IMR-90 (cell line): ENCODE measurements at regions not wholly inside any gene's neighbourhood (a gene's known extent, or its start where the extent isn't known, plus 50 kb on each side); places are given as distances from the start of the nearest gene placed in this dataset.

ENCODE experiments used
- ATAC-seq: fragments of 200-7000 bp; cut with Tn5 transposase; 2 replicates; pipeline ENCODE4 v1.9.1; 2020; ENCODE audit warnings: low read depth, mild to moderate bottlenecking, moderate library complexity
- BruUV-seq: library from RNA; stranded (reverse); fragments of 400-500 nt; replicated peaks from 2 replicates; lab custom pipeline; 2021; lab: Mats Ljungman, UMichigan
- CTCF ChIA-PET: fragments of 300-600 bp; formaldehyde crosslinking; extraction: SDS; loops from one replicate; lab custom pipeline; 2021; ENCODE audit warnings: antibody characterized with exemption; lab: Yijun Ruan, JAX
- POLR2A ChIA-PET: fragments of 300-600 bp; sonication (Branson Sonifier 250); formaldehyde crosslinking; loops from one replicate; lab custom pipeline; 2022; ENCODE audit warnings: antibody characterized with exemption; ENCODE audit not compliant: unreplicated experiment; lab: Charles Lee
- DNase-seq: peaks from one replicate; pipeline ENCODE4 v3.0.0; 2013
- H2AFZ ChIP-seq: replicated peaks from 2 replicates; pipeline ENCODE3; 2013; ENCODE audit warnings: low read length, mild to moderate bottlenecking; ENCODE audit not compliant: poor library complexity
- H2AK5ac ChIP-seq: 2 replicates; pipeline ENCODE4 v1.6.1; 2013; ENCODE audit warnings: low read depth, low read length, inconsistent platforms
- H2AK9ac ChIP-seq: replicated peaks from 2 replicates; pipeline ENCODE3; 2013; ENCODE audit warnings: mild to moderate bottlenecking, low read depth, low read length, moderate library complexity; ENCODE audit not compliant: poor library complexity
- H2BK120ac ChIP-seq: 2 replicates; pipeline ENCODE4 v1.6.1; 2013; ENCODE audit warnings: low read depth, low read length, inconsistent platforms
- H2BK15ac ChIP-seq: 3 replicates; pipeline ENCODE4 v1.6.1; 2013; ENCODE audit warnings: low read depth, low read length, inconsistent platforms
- H2BK20ac ChIP-seq: 2 replicates; pipeline ENCODE4 v1.6.1; 2013; ENCODE audit warnings: low read depth, mild to moderate bottlenecking, inconsistent platforms, low read length, moderate library complexity
- H2BK5ac ChIP-seq: 2 replicates; pipeline ENCODE4 v1.6.1; 2013; ENCODE audit warnings: mild to moderate bottlenecking, low read depth, low read length, inconsistent platforms; ENCODE audit not compliant: poor library complexity, severe bottlenecking
- H3K14ac ChIP-seq: replicated peaks from 2 replicates; pipeline ENCODE4 v1.6.1; 2013; ENCODE audit warnings: low read depth, low read length, inconsistent platforms
- H3K18ac ChIP-seq: 2 replicates; pipeline ENCODE4 v1.6.1; 2013; ENCODE audit warnings: low read depth, low read length, control low read depth
- H3K23ac ChIP-seq: 2 replicates; pipeline ENCODE4 v1.6.1; 2013; ENCODE audit warnings: low read depth, low read length, inconsistent platforms
- H3K27ac ChIP-seq: 2 replicates; pipeline ENCODE4 v1.5.1; 2013; ENCODE audit warnings: mild to moderate bottlenecking, control low read depth, low read length; ENCODE audit not compliant: insufficient read depth
- H3K27me3 ChIP-seq: 2 replicates; pipeline ENCODE4 v1.6.1; 2013; ENCODE audit warnings: low read length; ENCODE audit not compliant: control insufficient read depth, insufficient read depth
- H3K36me3 ChIP-seq: 2 replicates; pipeline ENCODE4 v1.6.1; 2013; ENCODE audit warnings: low read length, mixed read lengths; ENCODE audit not compliant: control insufficient read depth, insufficient read depth
- H3K4ac ChIP-seq: 2 replicates; pipeline ENCODE4 v1.6.1; 2013; ENCODE audit warnings: low read depth, low read length, inconsistent platforms
- H3K4me1 ChIP-seq: 2 replicates; pipeline ENCODE4 v1.6.1; 2013; ENCODE audit warnings: low read length, mixed read lengths; ENCODE audit not compliant: control insufficient read depth, insufficient read depth
- H3K4me2 ChIP-seq: 2 replicates; pipeline ENCODE4 v1.6.1; 2013; ENCODE audit warnings: low read depth, mild to moderate bottlenecking, control low read depth, low read length, moderate library complexity
- H3K4me3 ChIP-seq: 2 replicates; pipeline ENCODE4 v1.5.1; 2013; ENCODE audit warnings: low read depth, mild to moderate bottlenecking, control low read depth, low read length, moderate library complexity; ENCODE audit not compliant: insufficient read depth
- H3K56ac ChIP-seq: 2 replicates; pipeline ENCODE4 v1.6.1; 2013; ENCODE audit warnings: low read length, inconsistent platforms; ENCODE audit not compliant: insufficient read depth; ENCODE audit errors: extremely low read depth
- H3K79me1 ChIP-seq, 2 experiments: 2 replicates each; pipeline ENCODE4 v1.6.1; 2013; ENCODE audit warnings: low read length in 2 of 2, inconsistent platforms in 1 of 2, low read depth in 1 of 2
- H3K9ac ChIP-seq: 2 replicates; pipeline ENCODE4 v1.6.1; 2013; ENCODE audit warnings: low read depth, low read length, control low read depth
- H3K9me1 ChIP-seq: 2 replicates; pipeline ENCODE4 v1.6.1; 2013; ENCODE audit warnings: low read length, inconsistent platforms; ENCODE audit not compliant: insufficient read depth
- H3K9me3 ChIP-seq: 2 replicates; pipeline ENCODE4 v1.6.1; 2013; ENCODE audit warnings: low read length; ENCODE audit not compliant: control insufficient read depth, insufficient read depth
- H4K20me1 ChIP-seq: 2 replicates; pipeline ENCODE4 v1.6.1; 2013; ENCODE audit warnings: low read length, inconsistent platforms; ENCODE audit not compliant: insufficient read depth
- H4K5ac ChIP-seq: 2 replicates; pipeline ENCODE4 v1.6.1; 2013; ENCODE audit warnings: mild to moderate bottlenecking, low read depth, low read length, control low read depth
- H4K8ac ChIP-seq, 2 experiments: 2 replicates each; pipeline ENCODE4 v1.6.1; 2013; ENCODE audit warnings: low read depth in 2 of 2, low read length in 2 of 2, control low read depth in 1 of 2, inconsistent platforms in 1 of 2
- H4K91ac ChIP-seq: 2 replicates; pipeline ENCODE4 v1.6.1; 2013; ENCODE audit warnings: low read depth, low read length, inconsistent platforms; ENCODE audit not compliant: insufficient read depth
- BHLHE40 ChIP-seq: fragments of 150-350 bp; IDR thresholded peaks from 2 replicates; pipeline ENCODE4 v1.6.1; 2016; ENCODE audit warnings: mild to moderate bottlenecking, low read depth, low read length
- FOS ChIP-seq: fragments of 150-350 bp; IDR thresholded peaks from 2 replicates; pipeline ENCODE4 v1.6.1; 2016; ENCODE audit warnings: low read depth, low read length
- MAFK ChIP-seq: IDR thresholded peaks from 2 replicates; pipeline ENCODE4 v1.6.1; 2012; ENCODE audit warnings: low read depth, low read length, improper control_type of control experiment
- WGBS, 2 experiments: methylation state at CpG; one replicate each; pipeline versions ENCODE4 v1.1.5 to v1.1.7; 2013; ENCODE audit warnings: missing lambda C conversion rate in 2 of 2; ENCODE audit not compliant: insufficient read length in 1 of 2; ENCODE audit errors: extremely low coverage in 2 of 2; 5-methylcytosine and 5-hydroxymethylcytosine counted together
- dilution Hi-C: fragments of 300-500 bp; cut with HindIII; formaldehyde crosslinking; loops from one replicate; pipeline ENCODE4 v1.14.3; 2018; ENCODE audit warnings: low sequenced_read_pairs; ENCODE audit not compliant: unreplicated experiment
- in situ Hi-C: fragments of 300-500 bp; cut with MboI; formaldehyde crosslinking; loops from 3 replicates; pipeline ENCODE4 v1.14.3; 2019; ENCODE audit warnings: low sequenced_read_pairs, inconsistent platforms, mixed read lengths
- intact Hi-C: fragments of 100-400 bp; cut with micrococcal nuclease; formaldehyde crosslinking; loops from 2 replicates; pipeline ENCODE4 v1.10.0; 2022

- no peak overlapping the region for H3K4me3 ChIP-seq
- no peak overlapping the region for H3K4ac ChIP-seq
- no peak overlapping the region for H3K56ac ChIP-seq
- H3K14ac ChIP-seq = no peak overlapping the region
- POLR2A ChIA-PET = no interaction called here
- intact Hi-C loops (no loop called here), dilution Hi-C loops (no loop called here), in situ Hi-C loops (no loop called here)
- CTCF ChIA-PET = no interaction called here
- H3K4me2 ChIP-seq = no peak overlapping the region
- H3K9me3 ChIP-seq = peaks cover 21% of the 10 kb centered on the region
- no peaks in the 10 kb centered on the region for H3K27me3 ChIP-seq
- no peak overlapping the region for H2BK5ac ChIP-seq
- H4K5ac ChIP-seq = no peak overlapping the region
- H2AFZ ChIP-seq = no peak overlapping the region
- H2BK20ac ChIP-seq = no peak overlapping the region
- DNase-seq (no peak), ATAC-seq (no peak)
- TF ChIP-seq BHLHE40 (no peak), FOS (no peak), MAFK (no peak)
- H3K9me1 ChIP-seq = no peaks in the 10 kb centered on the region
- no peak overlapping the region for H2AK9ac ChIP-seq
- WGBS, 2 experiments = no CpG with 5 or more reads among the region's 10 CpGs
- no TSS peak for BruUV-seq
- H3K9ac ChIP-seq = no peak overlapping the region
- no peak overlapping the region for H2AK5ac ChIP-seq
- H4K8ac ChIP-seq = no peak overlapping the region
- H2BK15ac ChIP-seq = no peak overlapping the region
- H3K27ac ChIP-seq = no peak overlapping the region
- no peak overlapping the region for H2BK120ac ChIP-seq
- H3K18ac ChIP-seq = no peak overlapping the region
- no peaks in the 10 kb centered on the region for H4K20me1 ChIP-seq
- H3K4me1 ChIP-seq = no peaks in the 10 kb centered on the region
- no peak overlapping the region for H4K91ac ChIP-seq
- H3K79me1 ChIP-seq = no peaks in the 10 kb centered on the region
- no peaks in the 10 kb centered on the region for H3K36me3 ChIP-seq
- H3K23ac ChIP-seq = no peak overlapping the region
These were observed 478.3 kb upstream of the ISX start for GRCh38 chr22:34587357-34588356.
